Adipocyte (in vitro differentiated cells): ENCODE measurements at regions not wholly inside any gene's neighbourhood (a gene's known extent, or its start where the extent isn't known, plus 50 kb on each side); places are given as distances from the start of the nearest gene placed in this dataset.
A peak's percentile ranks its signal among the peaks of the same experiment; 100 is the strongest.
"Not testable (repeated sequence)": the region's sequence is repeated elsewhere in the genome, so short reads cannot be mapped to it uniquely, and the experiment has no call there.

Experiments used
- DNase-seq: peaks from one replicate; pipeline ENCODE4 v3.0.0-alpha.2; 2015; ENCODE audit warnings: low read depth
- H3K27me3 ChIP-seq: replicated peaks from 2 replicates; pipeline ENCODE4 v1.7.0; 2013; ENCODE audit warnings: mild to moderate bottlenecking, low read length, moderate library complexity; ENCODE audit not compliant: control insufficient read depth, insufficient read depth
- H3K36me3 ChIP-seq: 2 replicates; pipeline ENCODE4 v1.7.0; 2013; ENCODE audit warnings: low read length, mild to moderate bottlenecking, moderate library complexity; ENCODE audit not compliant: control insufficient read depth, insufficient read depth, severe bottlenecking
- H3K4me1 ChIP-seq: 2 replicates; pipeline ENCODE4 v1.7.0; 2013; ENCODE audit warnings: mild to moderate bottlenecking, low read length, moderate library complexity; ENCODE audit not compliant: control insufficient read depth, insufficient read depth
- H3K4me3 ChIP-seq: 2 replicates; pipeline ENCODE4 v1.7.0; 2013; ENCODE audit warnings: mild to moderate bottlenecking, low read length, moderate library complexity
- H3K9ac ChIP-seq: 2 replicates; pipeline ENCODE4 v1.7.0; 2013; ENCODE audit warnings: mild to moderate bottlenecking, low read length, moderate library complexity
- H3K9me3 ChIP-seq: 2 replicates; pipeline ENCODE4 v1.7.0; 2013; ENCODE audit warnings: mild to moderate bottlenecking, low read length, moderate library complexity; ENCODE audit not compliant: control insufficient read depth

GRCh38 chr4:179662522-179662921 is 2220.3 kb upstream of the AGA start:
- Histone ChIP-seq H3K9me3 (peaks cover 8% of the 10 kb centered on the region), H3K36me3 (no peaks in the 10 kb centered on the region), H3K4me1 (no peaks in the 10 kb centered on the region), H3K9ac (no peak overlapping the region), H3K27me3 (no peaks in the 10 kb centered on the region), H3K4me3 (no peak overlapping the region)
- peak; percentile 50 for DNase-seq

GRCh38 chr4:179663641-179664429 is 2221.6 kb upstream of the AGA start:
- Histone ChIP-seq H3K4me3 (no peak overlapping the region), H3K9ac (no peak overlapping the region), H3K4me1 (no peaks in the 10 kb centered on the region), H3K36me3 (no peaks in the 10 kb centered on the region), H3K27me3 (no peaks in the 10 kb centered on the region), H3K9me3 (peaks cover 11% of the 10 kb centered on the region)
- no peak for DNase-seq

DNA sequence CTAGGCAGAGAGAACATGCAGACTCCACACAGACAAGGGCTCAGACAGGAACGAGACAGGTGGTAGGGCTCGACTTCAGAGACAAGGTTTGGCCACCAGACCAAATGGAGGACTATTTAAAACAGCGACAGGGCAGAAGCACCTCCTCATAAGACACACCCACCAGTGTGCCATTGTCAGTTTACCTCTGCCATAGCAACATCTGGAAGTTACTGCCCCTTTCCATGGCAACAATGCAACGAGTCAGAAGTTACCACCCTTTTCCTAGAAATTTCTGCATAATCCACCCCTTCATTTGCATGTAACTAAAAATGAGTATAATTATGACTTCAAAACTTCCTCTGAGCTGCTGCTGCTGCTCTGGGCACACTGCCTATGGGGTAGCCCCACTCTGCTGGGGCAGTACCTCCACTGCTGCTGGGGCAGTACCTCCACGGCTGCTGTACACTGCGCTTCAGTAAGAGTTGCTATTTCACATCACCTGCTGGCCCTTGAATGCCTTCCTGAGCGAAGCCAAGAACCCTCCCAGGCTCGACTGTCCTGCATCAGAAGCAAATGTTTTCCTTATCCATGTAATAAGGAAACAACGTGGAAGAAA is 2222.3 kb upstream of the AGA start:
- DNase-seq: no peak
- peaks cover 11% of the 10 kb centered on the region for H3K9me3 ChIP-seq

DNA sequence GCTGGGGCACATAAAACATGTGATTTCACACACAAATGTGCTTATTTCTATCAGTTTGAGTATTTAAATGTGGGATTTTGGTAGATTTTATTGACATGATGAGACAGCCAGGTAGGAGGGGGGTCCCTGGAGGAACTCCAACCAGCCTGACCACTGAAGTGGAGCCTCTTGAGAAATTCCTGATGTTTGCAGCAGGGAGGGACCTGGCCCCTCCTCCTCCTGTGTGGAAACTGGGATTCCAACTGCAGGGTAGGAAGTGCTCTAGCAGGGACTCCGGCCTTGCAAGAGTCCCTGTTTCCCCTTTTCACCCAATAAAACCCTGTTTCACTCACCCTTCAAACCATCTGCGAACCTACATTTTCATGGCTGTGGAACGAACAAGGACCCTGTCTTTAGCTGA is 2224.0 kb upstream of the AGA start:
- no peak overlapping the region for H3K9ac ChIP-seq
- no peaks in the 10 kb centered on the region for H3K27me3 ChIP-seq
- H3K36me3 ChIP-seq: no peaks in the 10 kb centered on the region
- H3K4me1 ChIP-seq: no peaks in the 10 kb centered on the region
- DNase-seq: no peak
- H3K9me3 ChIP-seq: peaks cover 6% of the 10 kb centered on the region
- H3K4me3 ChIP-seq: no peak overlapping the region

More for the DNA sequence above, 2222.3 kb upstream of the AGA start:
- Histone ChIP-seq H3K4me1 (no peaks in the 10 kb centered on the region), H3K4me3 (no peak overlapping the region), H3K9ac (no peak overlapping the region), H3K27me3 (no peaks in the 10 kb centered on the region), H3K36me3 (no peaks in the 10 kb centered on the region)

DNA sequence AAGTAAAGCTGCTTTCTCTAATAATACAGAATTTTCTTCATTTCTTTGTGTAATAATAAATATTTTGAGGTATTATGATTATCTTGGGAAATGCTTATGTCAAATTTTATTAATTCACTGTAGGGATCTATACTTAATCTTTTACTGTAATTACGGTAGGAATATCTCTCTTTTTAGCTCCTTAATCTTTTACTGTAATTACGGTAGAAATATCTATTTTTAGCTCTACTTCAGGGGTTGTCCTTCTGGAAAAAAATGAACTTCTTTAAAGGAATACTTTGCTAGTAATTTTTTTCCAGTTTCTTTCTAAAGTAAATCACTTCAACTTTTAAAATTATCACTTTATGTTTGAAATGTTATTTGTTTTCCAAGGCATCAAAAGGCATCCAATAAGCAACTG is 2229.4 kb upstream of the AGA start:
- Histone ChIP-seq H3K36me3 (no peaks in the 10 kb centered on the region), H3K9ac (no peak overlapping the region), H3K4me3 (no peak overlapping the region), H3K9me3 (peaks cover 22% of the 10 kb centered on the region), H3K27me3 (no peaks in the 10 kb centered on the region), H3K4me1 (no peaks in the 10 kb centered on the region)
- peak; percentile 20 for DNase-seq

- no peak for DNase-seq
- Histone ChIP-seq H3K27me3 (no peaks in the 10 kb centered on the region), H3K4me1 (no peaks in the 10 kb centered on the region), H3K36me3 (no peaks in the 10 kb centered on the region), H3K9ac (no peak overlapping the region), H3K9me3 (peaks cover 17% of the 10 kb centered on the region), H3K4me3 (no peak overlapping the region)
These were observed 2236.0 kb upstream of the AGA start for GRCh38 chr4:179678093-179678814.

DNA sequence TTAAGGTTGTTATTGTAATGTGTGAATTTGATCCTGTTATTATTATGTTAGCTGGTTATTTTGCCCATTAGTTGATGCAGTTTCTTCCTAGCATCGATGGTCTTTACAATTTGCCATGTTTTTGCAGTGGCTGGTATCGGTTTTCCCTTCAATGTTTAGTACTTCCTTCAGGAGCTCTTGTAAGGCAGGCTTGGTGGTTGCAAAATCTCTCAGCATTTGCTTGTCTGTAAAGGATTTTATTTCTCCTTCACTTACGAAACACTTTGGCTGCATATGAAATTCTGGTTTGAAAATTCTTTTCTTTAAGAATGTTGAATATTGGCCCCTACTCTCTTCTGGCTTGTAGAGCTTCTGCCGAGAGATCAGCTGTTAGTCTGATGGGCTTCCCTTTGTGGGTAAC is 2241.4 kb upstream of the AGA start:
- not testable (repeated sequence) for H3K36me3 ChIP-seq, H3K27me3 ChIP-seq, H3K4me3 ChIP-seq, H3K4me1 ChIP-seq, H3K9ac ChIP-seq, H3K9me3 ChIP-seq
- DNase-seq: peak; percentile 54

- Histone ChIP-seq H3K36me3 (no peaks in the 10 kb centered on the region), H3K27me3 (no peaks in the 10 kb centered on the region), H3K4me1 (no peaks in the 10 kb centered on the region), H3K9me3 (peaks cover 7% of the 10 kb centered on the region), H3K4me3 (no peak overlapping the region), H3K9ac (no peak overlapping the region)
- peak; percentile 1 for DNase-seq
These were observed 2250.0 kb upstream of the AGA start for GRCh38 chr4:179692222-179692621.

GRCh38 chr4:179695175-179695574 is 2252.9 kb upstream of the AGA start:
- DNase-seq: peak; percentile 72
- no peak overlapping the region for H3K4me3 ChIP-seq
- no peaks in the 10 kb centered on the region for H3K27me3 ChIP-seq
- H3K9me3 ChIP-seq: peaks cover 7% of the 10 kb centered on the region
- no peaks in the 10 kb centered on the region for H3K36me3 ChIP-seq
- no peaks in the 10 kb centered on the region for H3K4me1 ChIP-seq
- no peak overlapping the region for H3K9ac ChIP-seq

DNA sequence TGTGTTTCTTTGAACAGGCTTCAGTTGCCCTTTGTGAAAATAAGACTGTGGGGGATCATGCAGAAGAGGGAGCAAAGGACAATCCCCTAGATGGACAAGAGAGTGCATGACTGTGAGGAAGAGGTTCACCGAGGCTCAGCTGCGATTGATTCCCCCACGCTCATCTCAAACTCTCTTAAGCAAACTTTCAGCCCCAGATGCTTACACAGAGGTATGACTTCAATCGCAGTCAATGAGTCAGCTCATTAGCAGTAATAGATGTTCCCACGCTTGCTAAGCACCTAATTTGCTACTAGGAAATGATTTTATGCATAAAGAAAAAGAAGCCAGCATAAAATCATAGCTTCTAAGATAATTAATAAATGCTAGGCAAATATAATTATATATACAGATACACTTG is 2256.1 kb upstream of the AGA start:
- H3K9ac ChIP-seq: no peak overlapping the region
- H3K4me3 ChIP-seq: no peak overlapping the region
- peaks cover 2% of the 10 kb centered on the region for H3K9me3 ChIP-seq
- DNase-seq: no peak
- H3K27me3 ChIP-seq: no peaks in the 10 kb centered on the region
- no peaks in the 10 kb centered on the region for H3K36me3 ChIP-seq
- no peaks in the 10 kb centered on the region for H3K4me1 ChIP-seq

GRCh38 chr4:179709961-179710624 is 2267.9 kb upstream of the AGA start:
- no peak for DNase-seq
- no peaks in the 10 kb centered on the region for H3K36me3 ChIP-seq
- H3K4me3 ChIP-seq: no peak overlapping the region
- H3K27me3 ChIP-seq: no peaks in the 10 kb centered on the region
- H3K9me3 ChIP-seq: peaks cover 1% of the 10 kb centered on the region
- H3K9ac ChIP-seq: no peak overlapping the region
- H3K4me1 ChIP-seq: no peaks in the 10 kb centered on the region
